Middle frontal gyrus (tissue), 1 donor: ENCODE measurements at regions not wholly inside any gene's neighbourhood (a gene's known extent, or its start where the extent isn't known, plus 50 kb on each side); places are given as distances from the start of the nearest gene placed in this dataset.

Source experiments
- DNase-seq: peaks from one replicate; pipeline ENCODE4 v3.0.0-alpha.2; 2015; ENCODE audit warnings: low spot score; ENCODE audit errors: extremely low spot score

GRCh38 chrX:131778269-131779218 lies 234.7 kb downstream of the OR13H1 start:
- no peak for DNase-seq

GRCh38 chrX:131779306-131779705 lies 235.4 kb downstream of the OR13H1 start:
- DNase-seq: no peak

GRCh38 chrX:131779741-131780140 lies 235.9 kb downstream of the OR13H1 start:
- no peak for DNase-seq

GRCh38 chrX:131782646-131783045 lies 238.8 kb downstream of the OR13H1 start:
- DNase-seq: no peak

GRCh38 chrX:131783555-131784308 lies 239.4 kb upstream of the STK26 start:
- DNase-seq: no peak

GRCh38 chrX:131789664-131790063 lies 233.4 kb upstream of the STK26 start:
- no peak for DNase-seq

- DNase-seq: no peak
Observed at GRCh38 chrX:131791608-131792355, 231.3 kb upstream of the STK26 start.

GRCh38 chrX:131792356-131792749 lies 230.7 kb upstream of the STK26 start:
- DNase-seq: no peak

GRCh38 chrX:131792789-131793462 lies 230.2 kb upstream of the STK26 start:
- DNase-seq: no peak

GRCh38 chrX:131795442-131796229 lies 227.5 kb upstream of the STK26 start:
- DNase-seq: no peak

GRCh38 chrX:131801066-131801465 lies 222.0 kb upstream of the STK26 start:
- no peak for DNase-seq

- no peak for DNase-seq
Observed at GRCh38 chrX:131801911-131802310, 221.2 kb upstream of the STK26 start.

- no peak for DNase-seq
Observed at GRCh38 chrX:131802836-131803626, 220.1 kb upstream of the STK26 start.

GRCh38 chrX:131812847-131813825 lies 210.0 kb upstream of the STK26 start:
- DNase-seq: no peak

GRCh38 chrX:131816551-131817136 lies 206.5 kb upstream of the STK26 start:
- DNase-seq: no peak

- no peak for DNase-seq
Observed at GRCh38 chrX:131818297-131818936, 204.7 kb upstream of the STK26 start.

GRCh38 chrX:131821945-131822622 lies 201.0 kb upstream of the STK26 start:
- DNase-seq: no peak
